Neural progenitor cell (in vitro differentiated cells): ENCODE measurements at regions not wholly inside any gene's neighbourhood (a gene's known extent, or its start where the extent isn't known, plus 50 kb on each side); places are given as distances from the start of the nearest gene placed in this dataset.

Experiments
- DNase-seq: peaks from one replicate; pipeline ENCODE4 v3.0.0-alpha.2; 2016; ENCODE audit warnings: low spot score
- H2AFZ ChIP-seq: fragments of 200-600 bp; sonication (generic); replicated peaks from 2 replicates; pipeline ENCODE4 v1.6.1; 2016; ENCODE audit warnings: antibody characterized with exemption
- H3F3A ChIP-seq: fragments of 200-600 bp; sonication (generic); 2 replicates; pipeline ENCODE4 v1.6.1; 2016; ENCODE audit warnings: antibody characterized with exemption, low read depth
- H3K27ac ChIP-seq: fragments of 200-600 bp; sonication (generic); 2 replicates; pipeline ENCODE4 v1.5.1; 2016; ENCODE audit warnings: mild to moderate bottlenecking
- H3K27me3 ChIP-seq: fragments of 200-600 bp; sonication (generic); 2 replicates; pipeline ENCODE4 v1.6.1; 2016; ENCODE audit warnings: mild to moderate bottlenecking, moderate library complexity
- H3K36me3 ChIP-seq: fragments of 200-600 bp; sonication (generic); 2 replicates; pipeline ENCODE4 v1.5.1; 2016
- H3K4me1 ChIP-seq: fragments of 200-600 bp; sonication (generic); 2 replicates; pipeline ENCODE4 v1.6.1; 2016; ENCODE audit warnings: mixed run types
- H3K4me2 ChIP-seq: fragments of 200-600 bp; sonication (generic); 2 replicates; pipeline ENCODE4 v1.6.1; 2016
- H3K4me3 ChIP-seq: fragments of 200-600 bp; sonication (generic); 2 replicates; pipeline ENCODE4 v1.5.1; 2016
- H3K79me2 ChIP-seq: fragments of 200-600 bp; sonication (generic); 2 replicates; pipeline ENCODE4 v1.6.1; 2016; ENCODE audit warnings: low read depth
- H3K9ac ChIP-seq: fragments of 200-600 bp; sonication (generic); 2 replicates; pipeline ENCODE4 v1.6.1; 2016
- H3K9me3 ChIP-seq: fragments of 200-600 bp; sonication (generic); 2 replicates; pipeline ENCODE4 v1.5.1; 2016; ENCODE audit warnings: low read depth
- H4K20me1 ChIP-seq: fragments of 200-600 bp; sonication (generic); 2 replicates; pipeline ENCODE4 v1.6.1; 2016; ENCODE audit warnings: low read depth
- H3K27ac Mint-ChIP-seq: 3 replicates; pipeline ENCODE4 v1.8.0; 2021; ENCODE audit warnings: mixed read lengths
- H3K27me3 Mint-ChIP-seq: 2 replicates; pipeline ENCODE4 v1.8.0; 2022; ENCODE audit warnings: low read depth, mild to moderate bottlenecking, inconsistent platforms, moderate library complexity, mixed read lengths; ENCODE audit not compliant: insufficient read depth
- H3K36me3 Mint-ChIP-seq: 3 replicates; pipeline ENCODE4 v1.8.0; 2021; ENCODE audit warnings: mixed read lengths
- H3K4me1 Mint-ChIP-seq: 3 replicates; pipeline ENCODE4 v1.8.0; 2021; ENCODE audit warnings: mixed read lengths
- H3K4me3 Mint-ChIP-seq: 3 replicates; pipeline ENCODE4 v1.8.0; 2021; ENCODE audit warnings: mild to moderate bottlenecking, moderate library complexity, mixed read lengths
- H3K9me3 Mint-ChIP-seq: 3 replicates; pipeline ENCODE4 v1.8.0; 2020; ENCODE audit warnings: mixed read lengths
- EZH2 ChIP-seq: fragments of 200-600 bp; sonication (generic); IDR thresholded peaks from 2 replicates; pipeline ENCODE4 v1.6.1; 2017; ENCODE audit warnings: antibody characterized with exemption, mild to moderate bottlenecking, moderate library complexity
- EZH2phosphoT487 ChIP-seq: fragments of 200-600 bp; sonication (generic); IDR thresholded peaks from 2 replicates; pipeline ENCODE4 v1.6.1; 2017; ENCODE audit warnings: antibody characterized with exemption
- TF ChIP-seq, protein P1 (sequence below): fragments of 200-600 bp; sonication (generic); IDR thresholded peaks from 2 replicates; pipeline ENCODE4 v1.5.1; 2017; ENCODE audit warnings: antibody characterized with exemption, mild to moderate bottlenecking

- H3K36me3 ChIP-seq = no peaks in the 10 kb centered on the region
- Mint-ChIP-seq H3K9me3 (no peaks in the 10 kb centered on the region), H3K27ac (no peak overlapping the region), H3K27me3 (no peaks in the 10 kb centered on the region), H3K4me3 (no peak overlapping the region), H3K36me3 (no peaks in the 10 kb centered on the region), H3K4me1 (no peaks in the 10 kb centered on the region)
- no peaks in the 10 kb centered on the region for H3K9me3 ChIP-seq
- TF ChIP-seq EZH2phosphoT487 (no peak), EZH2 (no peak)
- TF ChIP-seq, protein P1, sequence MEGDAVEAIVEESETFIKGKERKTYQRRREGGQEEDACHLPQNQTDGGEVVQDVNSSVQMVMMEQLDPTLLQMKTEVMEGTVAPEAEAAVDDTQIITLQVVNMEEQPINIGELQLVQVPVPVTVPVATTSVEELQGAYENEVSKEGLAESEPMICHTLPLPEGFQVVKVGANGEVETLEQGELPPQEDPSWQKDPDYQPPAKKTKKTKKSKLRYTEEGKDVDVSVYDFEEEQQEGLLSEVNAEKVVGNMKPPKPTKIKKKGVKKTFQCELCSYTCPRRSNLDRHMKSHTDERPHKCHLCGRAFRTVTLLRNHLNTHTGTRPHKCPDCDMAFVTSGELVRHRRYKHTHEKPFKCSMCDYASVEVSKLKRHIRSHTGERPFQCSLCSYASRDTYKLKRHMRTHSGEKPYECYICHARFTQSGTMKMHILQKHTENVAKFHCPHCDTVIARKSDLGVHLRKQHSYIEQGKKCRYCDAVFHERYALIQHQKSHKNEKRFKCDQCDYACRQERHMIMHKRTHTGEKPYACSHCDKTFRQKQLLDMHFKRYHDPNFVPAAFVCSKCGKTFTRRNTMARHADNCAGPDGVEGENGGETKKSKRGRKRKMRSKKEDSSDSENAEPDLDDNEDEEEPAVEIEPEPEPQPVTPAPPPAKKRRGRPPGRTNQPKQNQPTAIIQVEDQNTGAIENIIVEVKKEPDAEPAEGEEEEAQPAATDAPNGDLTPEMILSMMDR = no peak
- no peaks in the 10 kb centered on the region for H4K20me1 ChIP-seq
- no peaks in the 10 kb centered on the region for H3K79me2 ChIP-seq
- no peaks in the 10 kb centered on the region for H3K4me1 ChIP-seq
- no peaks in the 10 kb centered on the region for H3K27me3 ChIP-seq
- H3K9ac ChIP-seq = no peak overlapping the region
- no peak overlapping the region for H2AFZ ChIP-seq
- no peak overlapping the region for H3K4me2 ChIP-seq
- no peak overlapping the region for H3K27ac ChIP-seq
- H3F3A ChIP-seq = no peaks in the 10 kb centered on the region
- DNase-seq = no peak
- no peak overlapping the region for H3K4me3 ChIP-seq
These were observed 93.5 kb upstream of the THBS1 start for GRCh38 chr15:39487458-39487735.

GRCh38 chr15:39488516-39488915, 92.4 kb upstream of the THBS1 start:
- Histone ChIP-seq H3K79me2 (no peaks in the 10 kb centered on the region), H3K4me3 (no peak overlapping the region), H3K9me3 (no peaks in the 10 kb centered on the region), H2AFZ (no peak overlapping the region), H3K4me1 (no peaks in the 10 kb centered on the region), H3K9ac (no peak overlapping the region), H3K4me2 (no peak overlapping the region), H3K27ac (no peak overlapping the region), H3F3A (no peaks in the 10 kb centered on the region), H4K20me1 (no peaks in the 10 kb centered on the region), H3K36me3 (no peaks in the 10 kb centered on the region), H3K27me3 (no peaks in the 10 kb centered on the region)
- H3K36me3 Mint-ChIP-seq = no peaks in the 10 kb centered on the region
- no peaks in the 10 kb centered on the region for H3K27me3 Mint-ChIP-seq
- DNase-seq = no peak
- TF ChIP-seq EZH2phosphoT487 = no peak
- no peak for TF ChIP-seq EZH2
- TF ChIP-seq, protein P1 = no peak
- H3K27ac Mint-ChIP-seq = no peak overlapping the region
- no peaks in the 10 kb centered on the region for H3K4me1 Mint-ChIP-seq
- H3K4me3 Mint-ChIP-seq = no peak overlapping the region
- no peaks in the 10 kb centered on the region for H3K9me3 Mint-ChIP-seq

DNA sequence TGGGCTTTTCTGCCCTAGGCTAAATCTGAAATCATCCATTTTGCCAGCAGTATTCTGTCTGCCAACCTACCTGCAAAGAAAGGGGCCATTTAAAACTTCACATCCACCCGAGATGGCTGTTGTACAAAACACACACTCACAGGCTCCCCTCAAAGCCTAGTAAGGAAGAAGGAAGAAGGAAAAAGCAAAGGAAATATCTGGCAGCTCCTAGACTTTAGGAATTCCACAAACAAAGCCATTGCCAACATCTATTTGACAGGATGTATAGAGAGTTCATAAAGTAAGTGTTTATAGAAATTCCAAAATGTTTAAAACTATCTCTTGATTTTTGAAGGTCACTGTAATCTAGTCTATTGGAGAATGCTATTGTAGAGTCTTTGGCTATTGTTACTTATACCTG, 91.9 kb upstream of the THBS1 start:
- no peak overlapping the region for H3K4me2 ChIP-seq
- no peak overlapping the region for H2AFZ ChIP-seq
- no peak overlapping the region for H3K4me3 ChIP-seq
- no peak overlapping the region for H3K27ac Mint-ChIP-seq
- no peaks in the 10 kb centered on the region for H3K36me3 ChIP-seq
- no peak for DNase-seq
- no peaks in the 10 kb centered on the region for H4K20me1 ChIP-seq
- H3K9me3 ChIP-seq = no peaks in the 10 kb centered on the region
- H3K79me2 ChIP-seq = no peaks in the 10 kb centered on the region
- no peaks in the 10 kb centered on the region for H3K4me1 ChIP-seq
- H3K27ac ChIP-seq = no peak overlapping the region
- no peaks in the 10 kb centered on the region for H3K27me3 ChIP-seq
- H3K27me3 Mint-ChIP-seq = no peaks in the 10 kb centered on the region
- no peaks in the 10 kb centered on the region for H3K9me3 Mint-ChIP-seq
- H3F3A ChIP-seq = no peaks in the 10 kb centered on the region
- TF ChIP-seq, protein P1 = no peak
- TF ChIP-seq EZH2phosphoT487 = no peak
- no peak for TF ChIP-seq EZH2
- H3K4me3 Mint-ChIP-seq = no peak overlapping the region
- no peak overlapping the region for H3K9ac ChIP-seq
- no peaks in the 10 kb centered on the region for H3K4me1 Mint-ChIP-seq
- H3K36me3 Mint-ChIP-seq = no peaks in the 10 kb centered on the region
